DMS 273 (cell line): ENCODE measurements at regions not wholly inside any gene's neighbourhood (a gene's known extent, or its start where the extent isn't known, plus 50 kb on each side); places are given as distances from the start of the nearest gene placed in this dataset.
"Not testable (repeated sequence)": the region's sequence is repeated elsewhere in the genome, so short reads cannot be mapped to it uniquely, and the experiment has no call there.

Experiments
- DNase-seq: peaks from one replicate; lab custom pipeline; 2025; ENCODE audit not compliant: unreplicated experiment; lab: John Stamatoyannopoulos, UW

DNA sequence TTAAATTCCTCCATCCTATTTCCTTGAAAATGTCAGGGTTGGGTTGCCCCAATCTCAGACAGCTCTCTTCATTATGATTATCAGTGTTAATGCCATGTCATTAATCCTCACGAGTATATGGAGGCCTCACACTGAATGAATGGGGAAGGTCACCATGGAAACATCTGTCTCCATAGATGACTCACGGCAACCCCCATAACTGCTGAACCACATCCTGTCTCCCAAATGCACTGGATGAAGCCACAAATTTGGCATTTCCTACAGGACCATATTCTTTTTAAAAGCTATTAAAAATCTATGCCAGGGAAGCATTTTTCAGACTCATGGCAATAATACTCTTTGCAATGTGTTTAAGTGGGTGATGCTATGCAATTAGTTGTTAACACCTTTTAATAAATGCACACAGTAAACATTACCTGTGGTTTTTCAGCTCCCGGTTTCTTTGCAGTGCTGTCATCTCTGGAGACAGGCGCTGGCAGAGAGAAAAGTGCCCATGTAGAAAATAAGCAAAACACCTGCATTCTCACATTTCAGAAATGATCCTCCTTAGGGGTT, 80.1 kb upstream of the PTPRK start:
- peak; percentile 67 for DNase-seq

DNA sequence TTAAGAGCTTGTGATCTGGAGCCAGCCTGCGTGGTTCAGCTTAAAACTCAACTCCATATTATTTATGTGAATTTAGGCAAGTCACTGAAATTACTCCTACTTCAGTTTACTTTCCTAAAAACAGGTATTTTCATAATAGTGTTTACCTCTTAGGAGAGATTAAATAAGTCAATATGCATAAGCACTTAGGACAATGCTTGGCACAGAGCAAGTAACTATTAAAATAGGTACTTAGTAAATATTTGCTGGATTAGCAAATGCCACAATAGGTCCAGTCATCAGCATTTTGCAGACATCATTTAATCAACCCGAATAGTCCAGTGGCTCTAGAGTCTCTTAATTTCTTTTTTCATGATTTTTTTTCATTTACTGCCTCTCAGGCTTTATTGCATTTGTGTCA, 78.6 kb upstream of the PTPRK start:
- no peak for DNase-seq

- no peak for DNase-seq
Observed at GRCh38 chr6:128598571-128598970, 78.2 kb upstream of the PTPRK start.

DNA sequence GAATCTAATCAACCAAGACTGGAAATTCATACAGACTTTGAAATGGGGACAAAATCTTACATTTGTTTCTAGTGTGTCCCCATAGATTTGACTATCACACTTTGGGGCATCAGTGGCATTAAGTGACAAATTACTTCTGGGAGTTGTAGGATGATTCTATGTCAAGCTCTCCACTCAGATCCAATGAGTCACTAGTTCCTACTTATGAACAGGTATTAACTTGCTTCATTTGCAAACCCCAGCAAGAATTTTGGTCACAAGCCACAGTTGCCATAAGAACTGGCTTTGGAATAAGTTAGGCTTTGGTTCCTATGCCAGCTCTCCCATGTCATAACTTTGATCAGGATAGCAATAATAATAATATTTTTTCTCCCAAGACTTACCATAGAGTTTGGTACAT, 77.6 kb upstream of the PTPRK start:
- no peak for DNase-seq

GRCh38 chr6:128597004-128597403, 76.6 kb upstream of the PTPRK start:
- no peak for DNase-seq

GRCh38 chr6:128595544-128595943, 75.1 kb upstream of the PTPRK start:
- no peak for DNase-seq

- DNase-seq = no peak
Observed at GRCh38 chr6:128586095-128586494, 65.7 kb upstream of the PTPRK start.

DNA sequence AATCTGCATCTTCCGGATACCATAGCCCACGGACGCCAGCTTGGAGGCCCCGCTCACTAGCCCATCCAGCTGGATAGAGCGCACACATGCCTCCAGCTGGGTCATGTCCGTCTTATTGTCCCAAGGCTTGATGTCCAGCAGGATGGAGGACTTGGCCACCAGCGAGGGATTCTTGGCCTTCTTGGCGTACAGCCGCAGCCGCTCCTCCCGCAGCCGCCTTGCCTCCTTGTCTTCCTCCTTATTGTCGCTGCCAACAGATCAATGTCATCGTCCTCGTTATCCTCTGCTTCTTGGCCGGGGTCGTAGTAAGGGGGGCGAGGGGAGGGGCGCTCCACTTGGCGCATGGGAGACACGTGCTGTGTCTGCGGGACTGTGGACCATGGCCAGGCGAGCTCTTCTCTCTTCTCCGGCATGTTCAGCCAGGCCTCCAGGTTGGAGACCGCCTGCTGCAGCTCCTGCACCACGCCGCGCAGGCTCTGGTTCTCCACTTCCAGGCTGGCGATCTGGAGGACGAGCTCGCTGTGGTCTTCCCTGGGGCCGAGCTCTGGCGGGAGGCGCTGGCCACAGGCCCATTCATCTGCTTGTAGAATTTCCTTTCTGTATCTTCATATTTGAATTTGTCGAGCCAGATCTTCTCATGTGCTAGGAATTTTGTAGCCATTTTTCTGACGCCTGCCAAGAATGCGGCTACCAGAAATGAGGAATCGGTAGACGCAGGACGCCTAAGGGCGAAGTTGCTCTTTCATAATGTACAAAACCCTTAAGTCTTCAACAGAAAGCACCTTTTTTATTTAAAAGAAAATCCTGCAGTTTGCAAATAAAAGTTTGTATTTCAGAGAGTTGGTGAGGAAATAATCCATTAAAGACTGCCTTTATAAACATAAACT, 60.1 kb upstream of the PTPRK start:
- no peak for DNase-seq

DNA sequence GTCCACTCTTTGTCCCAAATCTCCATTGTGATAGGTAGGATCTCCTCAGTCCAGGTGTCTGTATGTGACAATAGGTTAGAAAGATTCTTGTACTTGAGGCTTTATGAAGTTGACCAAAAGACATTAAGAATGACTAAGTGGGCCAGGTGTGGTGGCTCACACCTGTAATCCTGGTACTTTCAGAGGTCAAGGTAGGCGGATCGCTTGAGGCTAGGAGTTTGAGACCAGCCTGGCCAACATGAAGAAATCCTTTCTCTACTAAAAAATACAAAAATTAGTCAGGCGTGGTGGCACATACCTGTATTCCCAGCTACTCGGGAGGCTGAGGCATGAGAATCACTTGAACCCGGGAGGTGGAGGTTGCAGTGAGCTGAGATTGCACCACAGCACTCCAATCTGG, 54.9 kb upstream of the PTPRK start:
- not testable (repeated sequence) for DNase-seq

DNA sequence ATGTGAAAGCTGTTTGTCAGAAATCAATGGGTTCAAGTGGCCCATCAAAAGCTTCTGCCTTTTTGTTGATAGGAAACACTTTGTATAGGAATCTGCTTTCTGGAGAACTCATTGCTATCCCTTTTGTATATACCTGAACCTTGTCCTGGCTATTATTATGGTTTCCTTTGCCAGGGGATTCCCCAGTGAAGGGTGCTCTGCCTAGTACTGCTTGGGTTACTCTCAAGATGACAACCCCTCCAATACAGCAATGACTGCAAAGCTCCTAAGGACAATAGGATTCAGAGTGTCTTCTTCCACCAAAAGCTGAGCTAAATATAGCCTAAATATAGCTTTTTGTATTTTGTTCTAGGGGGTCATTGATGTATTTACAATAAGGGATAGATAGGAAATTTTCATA, 54.0 kb upstream of the PTPRK start:
- DNase-seq = no peak

GRCh38 chr6:128573036-128573435, 52.6 kb upstream of the PTPRK start:
- DNase-seq = no peak

GRCh38 chr6:128572294-128572693, 51.9 kb upstream of the PTPRK start:
- DNase-seq = no peak

DNA sequence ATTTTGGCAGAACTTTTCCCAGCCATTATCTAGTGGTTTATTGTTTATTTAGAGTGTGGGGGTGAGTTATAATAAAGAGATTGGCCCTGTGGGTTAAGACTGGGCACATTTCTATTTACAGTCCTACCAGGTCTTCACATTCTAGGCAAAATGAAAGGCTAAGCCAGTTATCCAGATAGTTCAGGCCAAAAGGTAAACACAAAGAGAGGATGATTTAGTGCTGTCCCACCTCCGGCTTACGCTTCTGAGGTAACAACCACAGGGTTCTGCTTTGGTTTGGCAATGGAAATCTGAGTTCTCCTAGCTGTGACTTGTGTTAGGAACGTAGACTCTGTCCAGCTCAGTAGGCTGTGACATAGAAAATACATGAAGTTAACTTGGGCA, 50.3 kb upstream of the PTPRK start:
- DNase-seq = no peak

DNA sequence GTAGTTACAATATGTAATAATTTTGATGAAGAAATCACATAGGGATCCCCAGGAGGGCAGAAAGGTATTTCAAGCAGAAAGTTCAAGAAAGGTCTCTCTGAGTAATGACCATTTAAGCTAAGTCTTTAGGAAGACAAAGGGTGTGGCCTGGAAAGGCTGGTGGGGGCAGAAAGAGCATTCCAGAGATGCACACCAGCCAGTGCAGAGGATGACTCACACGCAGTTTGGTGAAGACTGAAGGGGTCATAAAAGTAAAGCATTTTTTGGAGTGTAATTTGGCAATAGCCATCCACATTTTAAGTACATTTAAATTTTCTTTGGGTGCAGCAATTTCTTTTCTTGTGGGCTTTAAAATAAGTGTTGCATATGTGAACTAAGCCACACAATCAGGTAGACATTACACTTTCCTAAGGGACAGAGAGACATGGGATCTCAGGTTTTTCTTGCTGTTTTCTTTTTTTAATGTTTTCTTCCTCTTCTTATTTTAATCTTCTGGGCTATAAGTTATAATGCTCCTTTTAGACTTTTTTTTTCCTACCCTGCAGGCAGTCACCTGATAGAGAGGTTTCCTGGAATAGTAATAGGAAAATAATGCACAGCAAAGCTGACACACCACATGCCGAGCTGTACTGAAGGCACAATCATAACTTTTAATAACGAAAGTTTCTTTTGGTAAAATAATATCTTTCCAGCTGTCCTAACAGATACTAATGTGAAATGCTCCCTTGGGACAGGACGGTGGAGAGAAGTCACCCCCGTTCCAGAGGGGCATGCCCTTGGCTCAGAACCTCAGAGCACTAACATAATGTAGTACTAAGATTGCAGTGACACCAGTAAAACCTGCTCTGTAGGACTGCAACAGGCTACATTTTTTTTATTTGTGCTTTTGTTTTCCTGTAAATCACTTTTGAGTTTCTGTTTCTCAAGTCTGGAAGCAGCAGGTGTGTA, 49.6 kb upstream of the PTPRK start:
- DNase-seq = peak; percentile 18
